GM12874 (cell line): ENCODE measurements at regions not wholly inside any gene's neighbourhood (a gene's known extent, or its start where the extent isn't known, plus 50 kb on each side); places are given as distances from the start of the nearest gene placed in this dataset.

Experiments
- CTCF ChIP-seq: IDR thresholded peaks from 2 replicates; pipeline ENCODE4 v1.5.1; 2011; ENCODE audit warnings: low read depth, mild to moderate bottlenecking, control low read depth, low read length, moderate library complexity; ENCODE audit not compliant: insufficient read depth

- no peak for TF ChIP-seq CTCF
These were observed 123.9 kb upstream of the ARID2 start for GRCh38 chr12:45605624-45606023.

- TF ChIP-seq CTCF: no peak
These were observed 118.4 kb upstream of the ARID2 start for GRCh38 chr12:45611061-45611460.

- TF ChIP-seq CTCF: no peak
These were observed 118.0 kb upstream of the ARID2 start for GRCh38 chr12:45611495-45611894.

- TF ChIP-seq CTCF: no peak
These were observed 117.3 kb upstream of the ARID2 start for GRCh38 chr12:45612044-45612794.

GRCh38 chr12:45613296-45613695, 116.2 kb upstream of the ARID2 start:
- no peak for TF ChIP-seq CTCF

DNA sequence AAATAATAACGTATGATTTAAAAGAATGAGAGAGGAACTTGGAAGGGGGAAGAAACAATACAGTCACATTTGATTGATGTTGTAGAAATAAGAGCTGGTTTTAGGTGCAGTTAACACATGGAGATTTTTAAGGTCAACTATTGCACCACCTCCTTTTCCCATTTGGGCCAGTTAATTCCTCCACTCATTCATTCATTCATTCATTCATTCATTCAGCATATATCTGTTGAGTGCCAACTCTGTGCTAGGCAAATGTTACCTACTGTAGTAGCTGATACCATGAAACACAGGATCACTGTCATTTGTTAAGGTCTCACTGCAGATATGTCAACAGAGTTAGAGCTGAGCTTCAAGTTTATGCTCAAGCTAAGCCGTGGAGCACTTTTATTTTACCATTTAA, 115.7 kb upstream of the ARID2 start:
- TF ChIP-seq CTCF: no peak

- TF ChIP-seq CTCF: no peak
These were observed 114.2 kb upstream of the ARID2 start for GRCh38 chr12:45615268-45615667.
